Neural progenitor cell (in vitro differentiated cells): ENCODE measurements at regions not wholly inside any gene's neighbourhood (a gene's known extent, or its start where the extent isn't known, plus 50 kb on each side); places are given as distances from the start of the nearest gene placed in this dataset.
A peak's percentile ranks its signal among the peaks of the same experiment; 100 is the strongest.

Experiments
- DNase-seq: peaks from one replicate; pipeline ENCODE4 v3.0.0-alpha.2; 2016; ENCODE audit warnings: low spot score
- H2AFZ ChIP-seq: fragments of 200-600 bp; sonication (generic); replicated peaks from 2 replicates; pipeline ENCODE4 v1.6.1; 2016; ENCODE audit warnings: antibody characterized with exemption
- H3F3A ChIP-seq: fragments of 200-600 bp; sonication (generic); 2 replicates; pipeline ENCODE4 v1.6.1; 2016; ENCODE audit warnings: antibody characterized with exemption, low read depth
- H3K27ac ChIP-seq: fragments of 200-600 bp; sonication (generic); 2 replicates; pipeline ENCODE4 v1.5.1; 2016; ENCODE audit warnings: mild to moderate bottlenecking
- H3K27me3 ChIP-seq: fragments of 200-600 bp; sonication (generic); 2 replicates; pipeline ENCODE4 v1.6.1; 2016; ENCODE audit warnings: mild to moderate bottlenecking, moderate library complexity
- H3K36me3 ChIP-seq: fragments of 200-600 bp; sonication (generic); 2 replicates; pipeline ENCODE4 v1.5.1; 2016
- H3K4me1 ChIP-seq: fragments of 200-600 bp; sonication (generic); 2 replicates; pipeline ENCODE4 v1.6.1; 2016; ENCODE audit warnings: mixed run types
- H3K4me2 ChIP-seq: fragments of 200-600 bp; sonication (generic); 2 replicates; pipeline ENCODE4 v1.6.1; 2016
- H3K4me3 ChIP-seq: fragments of 200-600 bp; sonication (generic); 2 replicates; pipeline ENCODE4 v1.5.1; 2016
- H3K79me2 ChIP-seq: fragments of 200-600 bp; sonication (generic); 2 replicates; pipeline ENCODE4 v1.6.1; 2016; ENCODE audit warnings: low read depth
- H3K9ac ChIP-seq: fragments of 200-600 bp; sonication (generic); 2 replicates; pipeline ENCODE4 v1.6.1; 2016
- H3K9me3 ChIP-seq: fragments of 200-600 bp; sonication (generic); 2 replicates; pipeline ENCODE4 v1.5.1; 2016; ENCODE audit warnings: low read depth
- H4K20me1 ChIP-seq: fragments of 200-600 bp; sonication (generic); 2 replicates; pipeline ENCODE4 v1.6.1; 2016; ENCODE audit warnings: low read depth
- H3K27ac Mint-ChIP-seq: 3 replicates; pipeline ENCODE4 v1.8.0; 2021; ENCODE audit warnings: mixed read lengths
- H3K27me3 Mint-ChIP-seq: 2 replicates; pipeline ENCODE4 v1.8.0; 2022; ENCODE audit warnings: low read depth, mild to moderate bottlenecking, inconsistent platforms, moderate library complexity, mixed read lengths; ENCODE audit not compliant: insufficient read depth
- H3K36me3 Mint-ChIP-seq: 3 replicates; pipeline ENCODE4 v1.8.0; 2021; ENCODE audit warnings: mixed read lengths
- H3K4me1 Mint-ChIP-seq: 3 replicates; pipeline ENCODE4 v1.8.0; 2021; ENCODE audit warnings: mixed read lengths
- H3K4me3 Mint-ChIP-seq: 3 replicates; pipeline ENCODE4 v1.8.0; 2021; ENCODE audit warnings: mild to moderate bottlenecking, moderate library complexity, mixed read lengths
- H3K9me3 Mint-ChIP-seq: 3 replicates; pipeline ENCODE4 v1.8.0; 2020; ENCODE audit warnings: mixed read lengths
- EZH2 ChIP-seq: fragments of 200-600 bp; sonication (generic); IDR thresholded peaks from 2 replicates; pipeline ENCODE4 v1.6.1; 2017; ENCODE audit warnings: antibody characterized with exemption, mild to moderate bottlenecking, moderate library complexity
- EZH2phosphoT487 ChIP-seq: fragments of 200-600 bp; sonication (generic); IDR thresholded peaks from 2 replicates; pipeline ENCODE4 v1.6.1; 2017; ENCODE audit warnings: antibody characterized with exemption
- TF ChIP-seq, protein P1 (sequence below): fragments of 200-600 bp; sonication (generic); IDR thresholded peaks from 2 replicates; pipeline ENCODE4 v1.5.1; 2017; ENCODE audit warnings: antibody characterized with exemption, mild to moderate bottlenecking

GRCh38 chr20:58056921-58057686, 171.3 kb downstream of the ANKRD60 start:
- Histone ChIP-seq H4K20me1 (no peaks in the 10 kb centered on the region), H3K36me3 (no peaks in the 10 kb centered on the region), H3K27ac (no peak overlapping the region), H3K9ac (no peak overlapping the region), H3K79me2 (no peaks in the 10 kb centered on the region), H3F3A (no peaks in the 10 kb centered on the region), H3K9me3 (no peaks in the 10 kb centered on the region), H3K4me2 (no peak overlapping the region), H3K4me3 (no peak overlapping the region), H3K4me1 (no peaks in the 10 kb centered on the region), H3K27me3 (no peaks in the 10 kb centered on the region), H2AFZ (no peak overlapping the region)
- H3K9me3 Mint-ChIP-seq: peaks cover 2% of the 10 kb centered on the region
- peaks cover 6% of the 10 kb centered on the region for H3K27me3 Mint-ChIP-seq
- peaks cover 14% of the 10 kb centered on the region for H3K4me1 Mint-ChIP-seq
- DNase-seq: no peak
- no peaks in the 10 kb centered on the region for H3K36me3 Mint-ChIP-seq
- no peak overlapping the region for H3K4me3 Mint-ChIP-seq
- TF ChIP-seq EZH2phosphoT487 (no peak), EZH2 (no peak)
- TF ChIP-seq, protein P1, sequence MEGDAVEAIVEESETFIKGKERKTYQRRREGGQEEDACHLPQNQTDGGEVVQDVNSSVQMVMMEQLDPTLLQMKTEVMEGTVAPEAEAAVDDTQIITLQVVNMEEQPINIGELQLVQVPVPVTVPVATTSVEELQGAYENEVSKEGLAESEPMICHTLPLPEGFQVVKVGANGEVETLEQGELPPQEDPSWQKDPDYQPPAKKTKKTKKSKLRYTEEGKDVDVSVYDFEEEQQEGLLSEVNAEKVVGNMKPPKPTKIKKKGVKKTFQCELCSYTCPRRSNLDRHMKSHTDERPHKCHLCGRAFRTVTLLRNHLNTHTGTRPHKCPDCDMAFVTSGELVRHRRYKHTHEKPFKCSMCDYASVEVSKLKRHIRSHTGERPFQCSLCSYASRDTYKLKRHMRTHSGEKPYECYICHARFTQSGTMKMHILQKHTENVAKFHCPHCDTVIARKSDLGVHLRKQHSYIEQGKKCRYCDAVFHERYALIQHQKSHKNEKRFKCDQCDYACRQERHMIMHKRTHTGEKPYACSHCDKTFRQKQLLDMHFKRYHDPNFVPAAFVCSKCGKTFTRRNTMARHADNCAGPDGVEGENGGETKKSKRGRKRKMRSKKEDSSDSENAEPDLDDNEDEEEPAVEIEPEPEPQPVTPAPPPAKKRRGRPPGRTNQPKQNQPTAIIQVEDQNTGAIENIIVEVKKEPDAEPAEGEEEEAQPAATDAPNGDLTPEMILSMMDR: no peak
- no peak overlapping the region for H3K27ac Mint-ChIP-seq

DNA sequence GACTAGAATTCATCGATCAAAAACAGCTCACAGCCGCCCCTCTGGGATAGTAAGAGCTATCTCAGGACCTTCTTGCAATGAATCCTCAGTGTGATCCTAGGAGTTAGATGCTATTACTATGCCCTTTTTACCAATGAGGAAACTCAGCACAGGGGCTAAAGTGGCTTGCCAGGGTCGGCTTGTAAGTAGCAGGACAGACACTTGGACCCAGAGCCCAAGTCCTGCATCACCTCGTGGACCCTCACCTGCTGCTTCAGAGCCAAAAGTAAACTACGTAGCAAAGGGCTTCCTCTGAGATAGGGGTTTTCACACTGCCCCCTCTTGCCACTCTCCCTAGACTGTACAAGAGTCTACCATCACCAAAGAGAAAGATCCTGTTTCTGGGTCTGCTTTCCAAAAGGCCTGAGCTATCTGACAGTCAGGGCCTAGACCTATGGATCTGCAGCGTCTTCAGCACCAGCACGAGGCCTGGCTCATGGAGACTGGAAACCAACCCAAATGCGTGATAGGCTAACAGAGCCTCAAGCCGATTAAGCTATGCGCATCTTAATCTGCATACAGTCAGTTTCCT, 172.3 kb downstream of the ANKRD60 start:
- no peaks in the 10 kb centered on the region for H3K27me3 ChIP-seq
- no peaks in the 10 kb centered on the region for H3F3A ChIP-seq
- H3K27ac ChIP-seq: no peak overlapping the region
- no peak for DNase-seq
- no peak for TF ChIP-seq EZH2phosphoT487
- no peak for TF ChIP-seq EZH2
- TF ChIP-seq, protein P1: no peak
- H3K4me2 ChIP-seq: no peak overlapping the region
- H3K4me3 Mint-ChIP-seq: no peak overlapping the region
- H3K9me3 ChIP-seq: peaks cover 6% of the 10 kb centered on the region
- H3K36me3 ChIP-seq: no peaks in the 10 kb centered on the region
- no peaks in the 10 kb centered on the region for H3K79me2 ChIP-seq
- H3K9me3 Mint-ChIP-seq: peaks cover 4% of the 10 kb centered on the region
- no peaks in the 10 kb centered on the region for H4K20me1 ChIP-seq
- H3K36me3 Mint-ChIP-seq: no peaks in the 10 kb centered on the region
- H3K4me3 ChIP-seq: no peak overlapping the region
- no peak overlapping the region for H3K9ac ChIP-seq
- H3K4me1 Mint-ChIP-seq: peaks cover 14% of the 10 kb centered on the region
- no peaks in the 10 kb centered on the region for H3K4me1 ChIP-seq
- peaks cover 6% of the 10 kb centered on the region for H3K27me3 Mint-ChIP-seq
- no peak overlapping the region for H2AFZ ChIP-seq
- no peak overlapping the region for H3K27ac Mint-ChIP-seq

DNA sequence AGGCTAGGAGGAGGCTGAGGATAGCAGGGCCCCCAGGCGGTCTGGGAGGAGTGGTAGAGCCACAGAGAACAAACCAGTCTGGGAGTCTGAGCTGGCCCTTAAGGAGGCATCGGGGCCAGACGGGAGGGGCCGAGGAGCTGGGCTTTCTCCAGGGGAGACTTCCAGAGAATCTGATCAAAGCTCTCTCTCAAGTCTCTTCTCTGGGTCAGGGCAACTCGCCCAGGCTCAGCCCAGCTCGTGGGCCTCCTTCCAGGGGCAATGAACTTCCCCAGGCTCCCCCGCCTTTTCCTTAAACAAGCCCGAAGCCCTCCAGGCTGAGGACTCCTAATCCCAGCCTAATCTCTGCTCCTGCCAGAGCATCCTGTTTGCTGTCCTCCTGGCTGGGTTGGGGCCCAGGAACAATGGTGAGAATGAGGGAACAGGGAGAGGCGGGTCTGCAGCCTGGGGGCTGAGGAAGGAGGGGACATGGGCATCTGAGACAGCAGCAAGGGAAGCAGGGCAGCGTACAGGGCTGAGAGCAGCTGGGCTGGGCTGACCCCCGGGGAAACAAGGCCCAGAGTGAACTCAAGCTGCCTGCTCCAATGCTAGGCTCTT, 173.6 kb downstream of the ANKRD60 start:
- Mint-ChIP-seq H3K4me1 (peaks cover 14% of the 10 kb centered on the region), H3K9me3 (peaks cover 4% of the 10 kb centered on the region), H3K27me3 (peaks cover 6% of the 10 kb centered on the region), H3K27ac (no peak overlapping the region), H3K36me3 (no peaks in the 10 kb centered on the region), H3K4me3 (no peak overlapping the region)
- H4K20me1 ChIP-seq: no peaks in the 10 kb centered on the region
- peak; percentile 70 for DNase-seq
- no peaks in the 10 kb centered on the region for H3K27me3 ChIP-seq
- TF ChIP-seq EZH2 (no peak), EZH2phosphoT487 (no peak)
- TF ChIP-seq, protein P1: no peak
- no peaks in the 10 kb centered on the region for H3K36me3 ChIP-seq
- no peak overlapping the region for H2AFZ ChIP-seq
- no peak overlapping the region for H3K4me3 ChIP-seq
- peaks cover 6% of the 10 kb centered on the region for H3K9me3 ChIP-seq
- H3K27ac ChIP-seq: no peak overlapping the region
- H3K4me2 ChIP-seq: peak overlapping the region; percentile 19
- no peaks in the 10 kb centered on the region for H3F3A ChIP-seq
- H3K79me2 ChIP-seq: no peaks in the 10 kb centered on the region
- H3K9ac ChIP-seq: no peak overlapping the region
- no peaks in the 10 kb centered on the region for H3K4me1 ChIP-seq
